ENCODE measurements at regions not wholly inside any gene's neighbourhood (a gene's known extent, or its start where the extent isn't known, plus 50 kb on each side); places are given as distances from the start of the nearest gene placed in this dataset.
"Not testable (repeated sequence)": the region's sequence is repeated elsewhere in the genome, so short reads cannot be mapped to it uniquely, and the experiment has no call there.

DNA sequence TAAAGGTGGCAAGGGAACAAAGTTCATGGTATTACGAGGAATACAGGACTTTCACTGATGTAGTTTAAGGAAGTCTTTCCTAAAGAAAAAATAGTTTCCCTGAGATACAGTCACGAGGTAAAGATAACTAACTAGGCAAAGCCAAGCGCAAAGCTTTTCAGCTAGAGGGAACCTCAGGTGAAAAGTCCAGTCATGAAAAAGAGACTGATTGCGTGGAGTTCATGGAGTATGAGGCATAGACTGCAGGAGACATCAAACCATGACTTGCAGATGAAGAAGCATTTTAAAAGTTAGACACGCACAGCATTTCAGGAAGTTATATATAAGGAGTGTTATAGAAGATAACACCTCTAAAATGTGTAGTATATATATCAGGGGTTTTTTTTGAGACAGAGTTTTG, 205.6 kb upstream of the ZNF184 start:
- no peak for DNase-seq (ENCODE audit: low spot score)

DNA sequence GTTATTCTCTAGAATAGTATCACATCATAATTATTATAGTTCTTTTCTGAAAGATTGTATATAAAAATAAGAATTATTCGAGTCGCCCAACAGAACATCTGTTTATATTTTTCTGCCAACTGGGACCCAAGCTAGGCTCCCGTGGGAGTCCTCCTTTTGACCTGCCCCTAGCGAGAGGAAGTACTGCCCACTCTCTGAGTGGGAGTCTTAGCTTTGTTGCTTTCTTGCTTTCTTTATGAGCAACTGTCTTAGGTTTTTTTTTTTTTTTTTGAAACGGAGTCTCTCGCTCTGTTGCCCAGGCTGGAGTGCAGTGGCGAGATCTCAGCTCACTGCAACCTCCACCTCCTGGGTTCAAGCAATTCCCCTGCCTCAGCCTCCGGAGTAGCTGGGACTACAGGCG, 202.0 kb upstream of the ZNF184 start:
- DNase-seq (ENCODE audit: low spot score), result no peak

DNA sequence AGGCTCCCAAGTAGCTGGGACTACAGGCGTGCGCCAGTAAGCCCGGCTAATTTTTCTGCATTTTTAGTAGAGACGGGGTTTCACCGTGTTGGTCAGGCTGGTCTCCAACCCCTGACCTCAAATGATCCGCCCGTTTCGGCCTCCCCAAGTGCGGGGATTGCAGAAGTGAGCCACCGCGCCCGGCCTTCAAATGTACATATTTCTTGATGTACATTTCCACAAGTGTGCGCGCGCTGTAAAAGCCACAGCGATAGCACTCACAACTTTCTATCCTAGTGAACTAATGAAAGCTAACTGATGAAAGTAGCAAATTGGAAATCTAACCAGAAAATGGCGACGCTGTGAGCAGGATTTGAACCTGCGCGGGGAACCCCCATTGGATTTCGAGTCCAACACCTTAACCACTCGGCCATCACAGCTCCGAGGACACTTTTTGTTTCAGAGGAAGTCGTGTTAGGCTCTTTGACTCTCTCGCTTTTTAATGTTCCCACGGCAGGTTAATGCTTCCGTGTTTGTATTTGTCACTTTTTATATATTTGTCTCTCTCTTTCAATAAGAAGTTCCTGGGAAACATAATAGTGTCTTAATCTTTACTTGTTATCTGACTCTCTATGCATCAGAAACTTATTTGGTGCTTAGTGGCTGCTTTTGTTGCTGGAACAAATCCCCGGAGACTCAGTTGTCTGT, 199.4 kb upstream of the ZNF184 start:
- DNase-seq (ENCODE audit: low spot score), result peak; percentile 12

DNA sequence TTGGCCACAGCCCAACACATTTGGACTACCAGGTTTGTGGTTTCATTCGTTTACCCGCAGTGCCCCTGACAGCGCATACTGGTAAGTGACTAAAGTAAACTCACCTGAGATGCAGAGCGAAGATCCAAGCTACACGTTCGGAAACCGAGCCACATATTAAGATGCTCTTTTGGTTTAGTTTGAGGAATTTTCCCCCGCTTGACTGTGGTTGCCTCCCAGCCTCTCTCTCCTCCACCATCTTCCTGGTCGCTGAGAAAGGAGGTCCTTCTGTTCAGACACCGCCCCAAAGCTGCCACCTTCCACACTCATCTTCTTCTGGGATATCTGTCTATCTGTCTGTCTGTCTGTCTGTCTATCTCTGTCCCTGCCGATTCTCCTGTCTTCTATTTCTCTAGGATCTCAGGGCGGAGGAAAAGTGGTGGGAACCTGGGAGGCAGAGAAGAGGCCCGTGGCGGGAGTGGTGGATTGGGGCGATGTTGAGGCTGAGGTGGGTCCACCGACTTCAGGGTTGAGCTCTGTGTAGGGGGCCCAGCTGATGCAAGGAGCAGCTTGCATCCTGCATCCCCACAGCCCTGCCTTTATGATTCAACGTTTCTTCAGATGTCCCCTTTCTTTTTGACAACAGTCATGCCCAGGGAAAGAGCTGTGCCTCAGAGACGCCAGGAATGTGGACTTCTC, 196.9 kb upstream of the ZNF184 start:
- DNase-seq (ENCODE audit: low spot score), result no peak

DNA sequence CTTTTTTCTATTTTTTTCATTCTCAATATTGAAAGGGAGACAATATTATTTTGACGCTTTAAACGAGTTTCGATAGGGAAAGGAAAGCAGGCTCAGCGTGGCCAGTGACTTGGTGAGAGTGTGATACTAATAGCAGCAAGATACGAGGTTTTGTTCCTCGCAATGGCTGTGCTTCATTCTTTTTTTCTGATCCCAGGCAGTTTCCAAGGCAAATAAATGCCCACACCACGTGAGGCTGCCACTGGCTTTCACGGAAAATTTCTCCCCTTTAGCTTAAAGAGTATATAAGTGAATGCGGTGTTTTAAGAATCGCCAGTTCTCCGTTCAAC, 196.4 kb upstream of the ZNF184 start:
- no peak for DNase-seq (ENCODE audit: low spot score)

DNA sequence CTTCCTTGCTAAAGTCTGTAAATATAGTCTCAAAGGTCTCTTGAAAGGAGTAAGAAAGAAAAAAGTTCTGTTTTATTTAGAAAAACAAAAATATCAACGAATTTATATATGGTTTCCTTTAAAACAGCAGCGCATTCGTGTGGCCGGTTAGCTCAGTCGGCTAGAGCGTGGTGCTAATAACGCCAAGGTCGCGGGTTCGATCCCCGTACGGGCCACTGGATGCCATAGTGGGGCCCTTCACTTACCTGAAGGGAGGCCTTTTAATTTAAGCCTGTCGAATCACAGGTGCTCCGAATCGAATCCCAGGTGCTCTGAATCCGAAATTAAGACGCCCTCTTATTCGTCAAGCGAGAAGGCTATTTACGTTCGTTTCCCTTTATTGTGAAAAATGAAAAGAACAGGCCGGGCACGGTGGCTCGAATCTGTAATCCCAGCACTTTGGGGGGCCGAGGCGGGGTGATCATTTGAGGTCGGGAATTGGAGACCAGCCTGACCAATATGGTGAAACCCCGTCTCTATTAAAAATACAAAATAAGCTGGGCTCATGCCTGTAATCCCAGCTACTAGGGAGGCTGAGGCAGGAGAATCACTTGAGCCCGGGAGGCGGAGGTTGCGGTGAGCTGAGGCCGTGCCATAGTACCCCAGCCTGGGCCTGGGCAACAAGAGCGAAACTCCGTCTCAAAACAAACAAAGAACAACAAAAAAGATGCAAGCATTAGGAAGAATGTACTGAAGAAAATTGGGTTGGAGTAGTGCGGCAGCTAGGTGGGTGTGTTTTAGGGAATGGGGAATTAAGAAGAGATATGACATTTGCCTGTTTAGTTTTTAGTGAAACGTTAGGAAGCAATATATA, 195.8 kb upstream of the ZNF184 start:
- no peak for DNase-seq (ENCODE audit: low spot score)

DNA sequence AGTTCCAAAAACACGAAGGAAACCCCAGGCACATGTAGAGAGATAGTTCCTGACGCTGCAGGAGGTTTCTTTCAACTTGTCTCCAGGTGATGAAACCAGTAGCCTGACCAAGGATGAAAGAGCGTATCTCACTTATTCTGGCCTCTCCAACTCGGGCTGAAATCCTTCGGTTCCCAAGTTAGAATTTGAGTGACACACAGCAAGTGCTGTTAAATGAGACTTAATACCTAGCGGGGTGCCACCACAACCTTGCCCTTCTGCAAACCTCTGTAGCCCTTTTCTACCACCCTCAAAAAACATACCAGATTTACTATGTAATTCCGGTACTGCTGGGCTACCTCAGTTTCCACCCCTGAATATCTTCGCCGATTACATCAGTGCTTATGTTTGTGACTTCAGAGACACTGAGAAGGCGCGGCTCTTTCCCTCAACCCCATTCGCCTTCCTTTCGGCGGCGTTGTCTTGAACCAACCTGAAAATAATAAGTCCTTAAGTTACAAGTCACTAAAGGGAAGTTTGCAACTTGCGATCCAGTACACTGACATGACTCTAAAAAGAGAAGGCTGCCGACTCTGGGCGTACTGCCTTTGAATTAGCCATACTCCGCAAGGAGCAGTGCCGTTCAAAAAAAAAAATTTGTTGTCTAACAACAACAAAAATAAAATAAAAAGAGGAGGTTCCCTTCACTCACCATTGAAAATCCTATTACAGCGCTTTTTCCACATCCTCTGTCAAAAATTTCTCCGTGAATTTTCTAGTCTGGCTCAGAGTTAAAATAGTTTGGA, 194.9 kb upstream of the ZNF184 start:
- DNase-seq (ENCODE audit: low spot score), result no peak

DNA sequence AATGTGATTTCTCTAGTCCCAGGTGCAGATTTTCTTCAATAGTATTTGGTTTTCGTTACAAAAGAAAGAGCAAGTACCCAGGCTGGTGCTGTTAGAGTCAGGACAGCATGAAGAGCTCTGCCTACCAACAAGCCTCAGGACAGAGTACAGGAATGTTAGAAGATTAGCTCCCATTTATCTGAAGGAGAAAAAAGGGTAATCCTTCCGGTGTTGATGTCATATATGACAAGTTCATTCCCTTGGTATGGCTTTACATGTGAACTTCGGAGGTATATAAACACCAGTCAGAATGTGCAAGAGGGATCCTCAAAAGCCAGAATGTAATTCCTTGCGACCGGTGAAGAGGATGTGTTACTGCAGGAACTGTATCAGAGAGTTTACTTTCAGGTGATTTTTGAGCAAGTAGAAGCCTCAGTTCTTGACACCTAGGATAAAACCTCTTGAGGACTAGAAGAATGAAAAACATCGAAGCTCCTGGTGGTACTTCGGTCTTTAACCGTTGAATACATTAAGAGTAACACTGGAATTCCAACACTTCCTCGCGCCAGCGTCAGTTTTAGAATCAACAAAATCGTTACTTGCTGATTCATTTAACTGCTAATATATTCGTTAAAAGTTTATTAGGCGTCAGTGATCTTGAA, 194.2 kb upstream of the ZNF184 start:
- DNase-seq (ENCODE audit: low spot score), result no peak

DNA sequence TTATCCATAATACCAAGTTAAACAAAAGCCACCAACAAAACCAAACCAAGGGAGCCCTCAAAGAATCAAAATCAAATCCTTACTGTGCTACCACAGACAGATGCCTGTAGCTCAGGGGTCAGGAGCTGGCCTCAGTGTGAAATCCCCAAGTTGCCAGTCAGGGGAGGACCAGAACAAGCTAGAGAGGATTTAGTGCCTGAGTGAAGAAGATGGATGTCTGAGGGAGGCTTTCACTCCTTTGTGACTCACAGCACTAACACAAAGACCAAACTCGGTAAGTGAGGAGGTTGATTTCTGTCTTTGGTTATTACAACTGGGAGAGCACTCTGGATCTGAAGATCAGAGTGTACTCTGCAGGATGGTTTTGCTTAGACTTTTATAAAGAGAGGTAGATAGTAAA, 189.9 kb upstream of the ZNF184 start:
- DNase-seq (ENCODE audit: low spot score), result no peak

DNA sequence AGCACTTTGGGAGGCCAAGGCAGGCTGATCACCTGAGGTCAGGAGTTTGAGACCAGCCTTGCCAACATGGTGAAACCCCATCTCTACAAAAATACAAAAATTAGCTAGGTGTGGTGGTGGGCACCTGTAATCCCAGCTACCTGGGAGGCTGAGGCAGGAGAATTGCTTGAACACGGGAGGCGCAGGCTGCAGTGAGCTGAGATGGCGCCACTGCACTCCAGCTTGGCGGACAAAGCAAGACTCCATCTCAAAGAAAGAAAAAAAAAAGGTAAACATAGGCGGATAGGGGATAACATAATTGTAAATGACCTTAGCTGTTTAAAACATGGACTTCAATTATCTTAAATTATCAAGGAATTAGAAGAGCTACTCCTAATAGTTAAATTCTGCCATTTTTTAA, 189.3 kb upstream of the ZNF184 start:
- DNase-seq (ENCODE audit: low spot score), result not testable (repeated sequence)

DNA sequence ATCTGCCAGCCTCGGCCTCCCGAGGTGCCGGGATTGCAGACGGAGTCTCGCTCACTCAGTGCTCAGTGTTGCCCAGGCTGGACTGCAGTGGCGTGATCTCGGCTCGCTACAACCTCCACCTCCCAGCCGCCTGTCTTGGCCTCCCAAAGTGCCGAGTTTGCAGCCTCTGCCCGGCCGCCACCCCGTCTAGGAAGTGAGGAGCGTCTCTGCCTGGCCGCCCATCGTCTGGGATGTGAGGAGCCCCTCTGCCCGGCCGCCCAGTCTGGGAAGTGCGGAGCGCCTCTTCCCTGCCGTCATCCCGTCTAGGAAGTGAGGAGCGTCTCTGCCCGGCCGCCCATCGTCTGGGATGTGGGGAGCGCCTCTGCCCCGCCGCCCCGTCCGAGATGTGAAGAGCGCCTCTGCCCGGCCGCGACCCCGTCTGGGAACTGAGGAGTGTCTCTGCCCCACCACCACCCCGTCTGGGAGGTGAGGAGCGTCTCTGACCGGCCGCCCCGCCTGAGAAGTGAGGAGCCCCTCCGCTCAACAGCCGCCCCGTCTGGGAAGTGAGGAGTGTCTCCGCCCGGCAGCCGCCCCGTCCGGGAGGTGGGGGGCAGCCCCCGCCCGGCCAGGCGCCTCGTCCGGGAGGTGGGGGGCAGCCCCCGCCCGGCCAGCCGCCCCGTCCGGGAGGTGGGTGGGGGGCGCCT, 180.4 kb upstream of the ZNF184 start:
- DNase-seq (ENCODE audit: low spot score), result not testable (repeated sequence)

DNA sequence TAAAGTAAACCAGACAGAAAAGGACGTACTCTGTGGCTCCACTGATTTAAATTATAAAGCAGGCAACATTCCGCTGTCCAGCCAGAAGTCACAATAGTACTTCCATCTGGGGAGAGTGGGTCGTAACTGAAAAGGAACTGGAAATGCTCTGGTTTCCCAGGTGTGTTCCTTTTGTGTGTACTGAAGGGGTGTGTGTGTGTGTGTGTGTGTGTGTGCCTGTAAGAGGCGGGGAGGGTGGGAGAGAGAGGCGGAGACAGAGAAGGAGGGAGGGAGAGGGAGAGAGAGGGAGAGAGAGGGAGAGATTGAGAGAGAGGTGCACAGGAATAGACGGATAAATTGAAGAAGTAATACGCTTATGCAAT, 178.4 kb upstream of the ZNF184 start:
- no peak for DNase-seq (ENCODE audit: low spot score)

DNA sequence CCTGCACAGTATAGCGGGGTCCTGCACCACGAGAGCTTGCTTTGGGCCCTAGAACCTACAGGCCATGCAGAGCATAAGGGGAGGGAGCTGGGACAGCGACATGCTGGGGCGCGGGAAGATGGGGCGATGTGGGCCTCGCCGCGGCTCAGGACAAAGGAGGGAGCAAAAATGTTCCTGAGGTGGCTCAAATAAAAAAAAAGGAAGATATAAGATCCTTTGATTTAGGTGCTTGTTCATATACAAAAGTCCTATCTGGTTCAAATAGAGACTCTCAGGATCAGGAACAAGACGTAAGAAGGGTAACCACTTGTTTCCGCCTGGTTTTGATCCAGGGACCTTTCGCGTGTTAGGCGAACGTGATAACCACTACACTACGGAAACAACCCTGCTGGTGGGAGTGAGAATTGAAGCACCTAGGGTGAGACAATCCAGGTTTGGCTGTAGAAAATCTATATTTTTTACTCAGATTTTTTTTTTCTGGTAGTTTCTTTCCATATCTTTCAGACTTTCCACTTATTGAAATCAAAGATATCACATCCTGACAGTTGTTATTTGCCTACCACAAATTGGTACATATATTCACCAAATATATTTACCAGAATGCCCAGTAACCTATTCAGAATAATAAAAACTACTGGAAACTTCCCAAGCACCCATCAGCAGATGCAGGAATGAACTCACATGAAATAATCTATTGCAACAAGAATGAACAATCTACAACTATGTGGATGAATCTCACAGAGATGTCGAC, 177.9 kb upstream of the ZNF184 start:
- DNase-seq (ENCODE audit: low spot score), result peak; percentile 22

DNA sequence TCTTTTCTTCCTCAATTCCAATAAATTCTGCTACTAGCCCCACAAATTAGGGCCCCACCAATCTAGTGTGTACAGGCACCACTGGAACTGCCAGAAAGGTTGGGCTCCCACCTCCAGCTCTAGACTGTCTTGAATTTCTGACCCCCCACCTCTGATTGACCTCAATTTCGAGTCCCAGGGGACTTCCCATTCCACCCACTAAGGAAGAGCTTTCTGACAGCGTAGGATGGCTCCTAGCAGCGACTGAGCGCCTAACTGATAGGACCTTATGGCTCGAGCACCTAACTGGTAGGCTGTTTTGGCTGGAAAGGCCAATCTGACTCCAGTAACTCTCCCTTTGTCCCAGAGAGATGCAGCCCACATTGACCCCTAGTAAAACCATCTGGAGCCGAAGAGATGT, 171.6 kb upstream of the ZNF184 start:
- DNase-seq (ENCODE audit: low spot score), result no peak

DNA sequence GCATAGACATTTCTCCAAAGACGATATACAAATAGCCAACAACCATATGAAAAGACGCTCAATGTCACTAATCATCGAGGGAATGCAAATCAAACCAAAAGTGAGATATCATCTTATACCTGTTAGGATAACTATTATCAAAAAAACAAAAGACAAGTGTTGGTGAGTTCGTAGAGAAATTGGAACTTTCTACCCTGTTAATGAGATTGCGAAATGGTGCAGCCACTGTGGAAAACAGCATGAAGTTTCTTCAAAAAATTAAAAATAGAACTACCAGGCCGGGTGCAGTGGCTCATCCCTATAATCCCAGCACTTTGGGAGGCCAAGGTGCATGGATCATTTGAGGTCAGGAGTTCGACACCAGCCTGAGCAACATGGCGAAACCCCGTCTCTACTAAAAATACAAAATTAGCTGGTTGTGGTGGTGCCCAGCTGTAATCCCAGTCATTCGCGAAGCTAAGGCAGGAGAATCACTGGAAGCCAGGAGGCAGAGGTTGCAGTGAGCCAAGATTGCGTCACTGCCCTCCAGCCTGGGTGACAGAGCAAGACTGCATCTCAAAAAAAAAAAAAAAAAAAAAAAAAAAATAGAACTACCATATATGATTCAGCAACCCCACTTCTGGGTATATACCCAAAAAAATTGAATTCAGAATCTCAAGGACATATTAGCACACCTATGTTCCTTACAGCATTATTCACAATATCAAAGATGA, 170.0 kb upstream of the ZNF184 start:
- DNase-seq (ENCODE audit: low spot score), result no peak

DNA sequence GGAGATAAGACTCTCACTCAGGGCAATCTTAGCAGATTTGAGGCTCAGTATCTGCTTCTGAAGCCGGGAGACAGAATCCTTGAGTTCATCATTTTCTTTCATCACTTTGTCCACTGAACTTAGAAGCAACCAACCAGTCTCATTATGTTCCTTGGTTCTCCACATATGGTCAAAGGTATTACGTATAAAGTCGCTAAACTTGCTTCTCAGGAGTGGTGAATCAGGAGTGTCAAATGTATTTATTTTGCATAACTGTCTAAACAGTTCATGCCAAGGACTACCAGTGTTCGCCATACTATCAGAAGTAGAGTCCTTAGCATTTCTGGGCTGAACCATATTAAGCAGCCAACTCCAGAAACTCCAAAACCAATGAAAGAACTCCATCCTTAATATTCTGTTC, 163.0 kb upstream of the ZNF184 start:
- DNase-seq (ENCODE audit: low spot score), result not testable (repeated sequence)

DNA sequence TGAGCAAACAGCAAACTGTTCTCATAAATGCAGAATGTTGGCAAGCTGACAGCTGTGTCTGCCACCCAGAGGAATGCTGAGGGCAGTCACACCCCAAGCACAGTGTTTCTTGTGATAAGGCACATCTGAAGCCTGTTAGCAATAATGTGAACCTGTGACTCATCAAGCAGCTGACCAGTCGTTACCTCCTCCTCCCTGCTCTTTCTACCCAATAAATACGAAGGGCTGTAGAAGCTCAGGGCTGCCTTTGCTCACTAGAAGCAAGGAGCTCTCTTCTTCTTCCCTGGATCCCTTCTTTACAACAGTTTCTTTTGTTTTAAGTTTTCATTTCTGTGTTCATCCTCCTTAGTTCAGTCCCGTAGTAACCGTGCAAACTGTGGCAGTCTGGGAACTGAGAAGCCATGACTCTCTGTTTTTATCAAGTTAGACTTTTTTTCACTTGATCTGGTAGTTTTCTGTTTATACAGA, 160.3 kb upstream of the ZNF184 start:
- not testable (repeated sequence) for DNase-seq (ENCODE audit: low spot score)

DNA sequence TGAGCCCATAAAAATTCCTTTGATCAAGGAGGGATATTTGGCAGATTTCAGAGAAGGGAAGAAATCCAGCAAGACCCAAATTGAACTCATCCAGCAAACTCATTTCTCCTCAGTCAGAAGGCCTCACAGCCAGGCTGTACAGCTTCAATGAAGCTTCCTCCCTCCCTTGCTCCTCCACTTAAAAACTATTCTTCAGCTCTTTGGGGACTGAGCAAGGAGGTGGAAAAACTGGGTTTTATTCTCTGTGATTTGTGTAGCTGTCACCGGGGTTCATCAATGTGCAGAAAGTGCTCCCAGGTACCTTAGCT, 158.7 kb upstream of the ZNF184 start:
- no peak for DNase-seq (ENCODE audit: low spot score)

Data from SK-N-DZ (cell line).